GM12801 (cell line): ENCODE measurements at regions not wholly inside any gene's neighbourhood (a gene's known extent, or its start where the extent isn't known, plus 50 kb on each side); places are given as distances from the start of the nearest gene placed in this dataset.

ENCODE experiments used
- CTCF ChIP-seq: IDR thresholded peaks from one replicate; pipeline ENCODE4 v1.5.1; 2011; ENCODE audit warnings: control low read depth; ENCODE audit not compliant: insufficient read length; ENCODE audit errors: extremely low read depth

- TF ChIP-seq CTCF: no peak
These were observed 156.2 kb upstream of the NDUFV2 start for GRCh38 chr18:8946066-8946838.

- no peak for TF ChIP-seq CTCF
These were observed 154.9 kb upstream of the NDUFV2 start for GRCh38 chr18:8947566-8947965.

GRCh38 chr18:8948011-8948410 lies 154.5 kb upstream of the NDUFV2 start:
- TF ChIP-seq CTCF: no peak

GRCh38 chr18:8948471-8949149 lies 153.9 kb upstream of the NDUFV2 start:
- no peak for TF ChIP-seq CTCF

- no peak for TF ChIP-seq CTCF
These were observed 153.3 kb upstream of the NDUFV2 start for GRCh38 chr18:8949206-8949605.

- no peak for TF ChIP-seq CTCF
These were observed 151.0 kb upstream of the NDUFV2 start for GRCh38 chr18:8951491-8951890.

- TF ChIP-seq CTCF: no peak
These were observed 150.3 kb upstream of the NDUFV2 start for GRCh38 chr18:8952174-8952573.
